Muscle of leg (tissue), 3 donors: ENCODE measurements at regions not wholly inside any gene's neighbourhood (a gene's known extent, or its start where the extent isn't known, plus 50 kb on each side); places are given as distances from the start of the nearest gene placed in this dataset.

Experiments
- DNase-seq: peaks from one replicate; pipeline ENCODE4 v3.0.0; 2013
- H3K27ac ChIP-seq: one replicate; pipeline ENCODE4 v1.5.1; 2013; ENCODE audit warnings: mild to moderate bottlenecking, low read length, control low read depth
- H3K27me3 ChIP-seq: one replicate; pipeline ENCODE4 v1.6.1; 2013; ENCODE audit warnings: low read length; ENCODE audit not compliant: control insufficient read depth, insufficient read depth
- H3K36me3 ChIP-seq: one replicate; pipeline ENCODE4 v1.6.1; 2013; ENCODE audit warnings: low read length; ENCODE audit not compliant: control insufficient read depth, insufficient read depth
- H3K4me1 ChIP-seq: one replicate; pipeline ENCODE4 v1.6.1; 2013; ENCODE audit warnings: low read length; ENCODE audit not compliant: control insufficient read depth, insufficient read depth
- H3K4me3 ChIP-seq: one replicate; pipeline ENCODE4 v1.5.1; 2013; ENCODE audit warnings: low read length, control low read depth
- H3K9me3 ChIP-seq: replicated peaks from 2 replicates; pipeline ENCODE4 v1.6.1; 2013; ENCODE audit warnings: low read depth, low read length; ENCODE audit not compliant: control insufficient read depth
- WGBS: methylation state at CpG from one replicate; pipeline ENCODE4 v1.1.5; 2013; ENCODE audit warnings: missing lambda C conversion rate; ENCODE audit not compliant: insufficient coverage; 5-methylcytosine and 5-hydroxymethylcytosine counted together

GRCh38 chr7:132072873-132073272, 503.4 kb downstream of the PLXNA4 start:
- Histone ChIP-seq H3K27ac (no peak overlapping the region), H3K4me1 (peaks cover 2% of the 10 kb centered on the region), H3K27me3 (peaks cover 3% of the 10 kb centered on the region), H3K36me3 (no peaks in the 10 kb centered on the region), H3K9me3 (no peaks in the 10 kb centered on the region), H3K4me3 (no peak overlapping the region)
- DNase-seq: no peak

DNA sequence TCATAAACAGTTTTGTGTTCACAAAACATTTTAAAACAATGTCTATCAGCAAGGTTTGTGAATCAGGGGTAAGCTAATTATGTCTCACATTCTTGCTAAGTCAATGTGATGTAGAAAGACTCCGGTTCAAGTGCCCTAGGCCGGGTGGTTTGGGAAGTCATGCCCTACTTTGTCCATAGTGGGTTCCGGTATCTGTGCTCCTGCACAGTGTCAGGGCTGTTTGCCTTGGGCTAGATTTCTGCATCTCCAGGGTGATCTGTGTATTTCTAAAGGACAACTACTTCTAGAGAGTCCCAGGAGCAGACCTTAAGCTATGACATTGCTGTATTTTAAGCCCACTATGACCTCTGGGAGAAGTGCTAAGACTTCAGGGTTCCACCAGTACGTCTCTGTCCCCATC, 504.1 kb downstream of the PLXNA4 start:
- H3K4me3 ChIP-seq: no peak overlapping the region
- DNase-seq: no peak
- no peak overlapping the region for H3K27ac ChIP-seq
- H3K9me3 ChIP-seq: no peaks in the 10 kb centered on the region
- peaks cover 3% of the 10 kb centered on the region for H3K27me3 ChIP-seq
- H3K36me3 ChIP-seq: no peaks in the 10 kb centered on the region
- peaks cover 6% of the 10 kb centered on the region for H3K4me1 ChIP-seq
- 79% methylated on average over 3 of the region's 4 CpGs for WGBS

DNA sequence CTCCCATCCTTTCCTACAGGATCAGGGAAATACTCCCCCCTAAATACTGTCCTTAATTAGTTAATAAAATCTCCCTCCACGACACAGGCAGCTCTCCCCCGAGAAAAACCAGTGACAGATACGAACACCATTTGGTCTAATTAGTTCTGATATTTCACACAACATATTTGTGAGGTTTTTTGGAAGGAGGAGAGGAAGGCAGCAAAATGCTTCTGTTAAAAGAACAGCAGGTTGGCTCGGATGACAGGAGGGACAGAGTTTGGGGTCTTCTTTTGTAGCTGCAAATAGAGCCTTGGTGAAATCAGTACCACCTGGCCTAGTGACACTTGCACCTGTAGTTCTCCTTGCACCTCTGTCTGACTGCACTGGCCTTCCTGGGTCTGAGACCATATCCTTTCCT, 507.0 kb downstream of the PLXNA4 start:
- 38% methylated on average over 1 of the region's 4 CpGs for WGBS
- peaks cover 27% of the 10 kb centered on the region for H3K4me1 ChIP-seq

GRCh38 chr7:132066761-132067171, 509.5 kb downstream of the PLXNA4 start:
- H3K4me1 ChIP-seq: peaks cover 31% of the 10 kb centered on the region
- peak; percentile 60 for DNase-seq
- H3K27ac ChIP-seq: peak overlapping the region; percentile 35
- H3K4me3 ChIP-seq: no peak overlapping the region
- WGBS: 27% methylated on average over 10 of the region's 12 CpGs
- no peaks in the 10 kb centered on the region for H3K36me3 ChIP-seq
- peaks cover 2% of the 10 kb centered on the region for H3K27me3 ChIP-seq
- no peaks in the 10 kb centered on the region for H3K9me3 ChIP-seq

More for the DNA sequence above, 507.0 kb downstream of the PLXNA4 start:
- H3K9me3 ChIP-seq: no peaks in the 10 kb centered on the region
- no peak for DNase-seq
- H3K27me3 ChIP-seq: no peaks in the 10 kb centered on the region
- no peaks in the 10 kb centered on the region for H3K36me3 ChIP-seq
- H3K4me3 ChIP-seq: no peak overlapping the region
- H3K27ac ChIP-seq: no peak overlapping the region

DNA sequence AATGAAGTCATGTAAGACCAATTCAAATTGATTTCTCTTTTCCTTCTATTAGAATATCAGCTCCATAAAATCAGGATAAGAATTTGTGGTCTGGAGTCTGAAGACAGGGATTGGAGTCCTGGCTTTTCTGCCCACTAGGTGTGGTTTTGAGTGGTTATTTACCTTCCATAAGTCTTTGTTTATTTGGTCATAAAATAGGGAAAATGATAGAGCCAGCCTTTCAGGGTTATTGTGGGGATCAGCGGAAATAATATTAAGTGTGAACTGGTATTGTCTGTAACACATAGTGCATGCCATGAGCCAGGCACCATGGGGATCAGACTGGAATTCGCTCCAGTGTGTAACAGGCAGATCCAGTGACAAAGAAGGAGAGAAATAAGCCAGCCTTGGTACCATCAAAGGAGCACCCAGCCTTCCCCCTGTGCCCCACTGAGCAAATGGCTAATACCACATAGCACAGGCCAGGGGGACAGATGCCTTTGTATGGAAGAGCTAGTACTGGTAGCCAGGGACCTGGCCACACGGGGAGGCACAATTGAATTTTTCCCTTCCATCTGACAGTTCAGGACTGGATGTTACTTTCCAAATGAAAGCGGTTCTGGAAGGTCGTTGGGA, 509.7 kb upstream of the PODXL start:
- Histone ChIP-seq H3K27ac (peak overlapping the region; percentile 68), H3K9me3 (no peaks in the 10 kb centered on the region), H3K4me3 (no peak overlapping the region), H3K4me1 (peaks cover 31% of the 10 kb centered on the region), H3K27me3 (peaks cover 2% of the 10 kb centered on the region), H3K36me3 (no peaks in the 10 kb centered on the region)
- 67% methylated on average over 1 of the region's 5 CpGs for WGBS
- DNase-seq: peak; percentile 33

- WGBS: 89% methylated on average over 2 of the region's 8 CpGs
- no peak overlapping the region for H3K4me3 ChIP-seq
Measured at GRCh38 chr7:132065193-132065988, 509.0 kb upstream of the PODXL start.

DNA sequence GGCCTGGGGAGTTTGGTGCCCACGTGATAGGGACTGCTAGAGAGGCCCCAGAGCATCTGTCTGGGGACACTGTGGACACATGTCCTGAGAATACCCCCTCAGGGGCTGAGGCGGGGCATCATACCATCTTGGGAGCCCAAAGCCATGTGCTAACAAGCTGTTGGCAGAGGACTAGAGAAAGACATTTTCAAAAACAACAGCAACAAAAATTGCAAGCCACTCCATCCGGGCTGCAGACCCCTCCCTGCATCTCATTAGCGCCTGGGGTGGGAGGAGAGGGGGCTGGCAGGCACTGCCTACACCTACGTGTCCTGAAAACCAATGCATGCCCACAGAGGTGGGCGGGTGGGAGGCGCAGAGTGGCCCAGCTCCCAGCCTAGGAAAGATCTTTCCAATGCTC, 507.4 kb upstream of the PODXL start:
- H3K27ac ChIP-seq: no peak overlapping the region
- DNase-seq: no peak
- H3K27me3 ChIP-seq: peaks cover 2% of the 10 kb centered on the region
- H3K4me1 ChIP-seq: peaks cover 31% of the 10 kb centered on the region
- 77% methylated on average over 5 of the region's 7 CpGs for WGBS
- no peaks in the 10 kb centered on the region for H3K36me3 ChIP-seq
- no peaks in the 10 kb centered on the region for H3K9me3 ChIP-seq
- H3K4me3 ChIP-seq: no peak overlapping the region

More at GRCh38 chr7:132065193-132065988, 509.0 kb upstream of the PODXL start:
- peaks cover 2% of the 10 kb centered on the region for H3K27me3 ChIP-seq
- peak; percentile 64 for DNase-seq
- no peaks in the 10 kb centered on the region for H3K9me3 ChIP-seq
- H3K27ac ChIP-seq: peak overlapping the region; percentile 68
- H3K4me1 ChIP-seq: peaks cover 31% of the 10 kb centered on the region
- no peaks in the 10 kb centered on the region for H3K36me3 ChIP-seq

- Histone ChIP-seq H3K4me1 (peaks cover 24% of the 10 kb centered on the region), H3K36me3 (no peaks in the 10 kb centered on the region), H3K27me3 (peaks cover 2% of the 10 kb centered on the region), H3K4me3 (no peak overlapping the region), H3K27ac (no peak overlapping the region), H3K9me3 (no peaks in the 10 kb centered on the region)
- WGBS: no CpG with 5 or more reads among the region's 2 CpGs
- DNase-seq: no peak
Measured at GRCh38 chr7:132061937-132062336, 505.5 kb upstream of the PODXL start.

DNA sequence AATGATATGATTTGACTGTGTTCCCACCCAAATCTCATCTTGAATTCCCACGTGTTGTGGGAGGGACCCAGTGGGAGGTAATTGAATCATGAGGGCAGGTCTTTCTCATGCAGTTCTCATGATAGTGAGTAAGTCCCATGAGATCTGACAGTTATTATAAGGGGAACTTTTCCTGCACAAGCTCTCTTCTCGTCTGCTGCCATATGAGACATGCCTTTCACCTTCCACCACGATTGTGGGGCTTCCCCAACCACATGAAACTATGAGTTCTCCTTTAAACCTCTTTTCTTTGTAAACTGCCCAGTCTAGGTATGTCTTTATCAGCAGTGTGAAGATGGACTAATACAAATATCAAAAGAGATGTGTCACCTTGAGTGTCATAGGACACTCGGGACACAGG, 502.7 kb upstream of the PODXL start:
- 83% methylated on average over 1 of the region's 4 CpGs for WGBS
- DNase-seq: no peak
- no peak overlapping the region for H3K4me3 ChIP-seq

DNA sequence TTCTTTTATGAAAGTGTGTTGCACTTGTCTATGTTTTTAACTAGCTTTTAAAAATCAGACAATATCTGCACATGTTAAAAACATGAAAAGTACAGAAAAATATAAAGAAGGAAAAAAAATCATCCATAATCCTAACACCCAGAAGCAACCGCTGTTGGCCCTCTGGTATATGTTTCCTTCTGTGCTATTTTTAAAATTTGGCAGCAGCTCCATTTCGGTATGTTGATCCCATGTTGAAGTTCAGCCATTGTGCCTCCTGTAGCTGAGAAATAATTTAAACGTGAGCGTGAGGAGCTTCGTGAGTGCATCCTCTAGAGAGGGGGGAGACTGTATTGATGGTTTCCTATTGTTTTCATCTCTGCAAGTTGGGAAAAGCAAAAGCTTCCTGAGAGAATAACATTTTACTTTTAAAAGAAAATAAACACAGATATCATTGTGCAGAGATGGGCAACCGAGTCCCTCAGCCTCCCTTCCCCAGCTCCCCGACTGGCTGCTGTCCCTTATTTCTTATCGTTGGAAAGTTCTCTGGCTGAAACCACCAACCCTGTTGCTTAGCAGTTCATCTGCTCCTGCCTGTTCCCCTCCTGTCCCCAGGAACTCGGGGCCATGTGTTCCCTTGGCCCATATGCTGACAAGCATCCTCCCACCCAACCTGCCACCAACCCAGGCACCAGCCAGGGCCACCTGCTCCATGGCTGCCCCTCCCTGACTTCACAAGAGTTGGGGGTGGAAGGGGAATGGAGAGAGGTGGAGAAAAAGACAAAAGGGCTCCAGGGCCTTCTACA, 499.1 kb upstream of the PODXL start:
- H3K4me3 ChIP-seq: no peak overlapping the region
- H3K36me3 ChIP-seq: no peaks in the 10 kb centered on the region
- H3K9me3 ChIP-seq: no peaks in the 10 kb centered on the region
- peak overlapping the region; percentile 42 for H3K27ac ChIP-seq
- H3K4me1 ChIP-seq: peaks cover 8% of the 10 kb centered on the region
- WGBS: 53% methylated on average over 3 of the region's 9 CpGs
- H3K27me3 ChIP-seq: no peaks in the 10 kb centered on the region
- DNase-seq: peak; percentile 46

More for the DNA sequence above, 502.7 kb upstream of the PODXL start:
- Histone ChIP-seq H3K27ac (no peak overlapping the region), H3K36me3 (no peaks in the 10 kb centered on the region), H3K9me3 (no peaks in the 10 kb centered on the region), H3K27me3 (peaks cover 2% of the 10 kb centered on the region), H3K4me1 (peaks cover 10% of the 10 kb centered on the region)
